Glutamatergic neuron (in vitro differentiated cells): ENCODE measurements at regions not wholly inside any gene's neighbourhood (a gene's known extent, or its start where the extent isn't known, plus 50 kb on each side); places are given as distances from the start of the nearest gene placed in this dataset.
A peak's percentile ranks its signal among the peaks of the same experiment; 100 is the strongest.

Experiments
- DNase-seq: peaks from one replicate; pipeline ENCODE4 v3.0.0; 2022
- H3K27ac Mint-ChIP-seq: one replicate; pipeline ENCODE4 v1.8.0; 2020; ENCODE audit warnings: mild to moderate bottlenecking, mixed read lengths, inconsistent platforms; ENCODE audit not compliant: unreplicated experiment
- H3K27me3 Mint-ChIP-seq: one replicate; pipeline ENCODE4 v1.8.0; 2020; ENCODE audit warnings: mild to moderate bottlenecking, moderate library complexity, mixed read lengths, inconsistent platforms; ENCODE audit not compliant: unreplicated experiment
- H3K36me3 Mint-ChIP-seq: one replicate; pipeline ENCODE4 v1.8.0; 2020; ENCODE audit warnings: mild to moderate bottlenecking, mixed read lengths, inconsistent platforms; ENCODE audit not compliant: unreplicated experiment
- H3K4me1 Mint-ChIP-seq: one replicate; pipeline ENCODE4 v1.8.0; 2020; ENCODE audit warnings: mild to moderate bottlenecking, low read depth, mixed read lengths, inconsistent platforms; ENCODE audit not compliant: unreplicated experiment
- H3K4me3 Mint-ChIP-seq: one replicate; pipeline ENCODE4 v1.8.0; 2020; ENCODE audit warnings: mild to moderate bottlenecking, mixed read lengths, inconsistent platforms; ENCODE audit not compliant: unreplicated experiment
- H3K9me3 Mint-ChIP-seq: one replicate; pipeline ENCODE4 v1.8.0; 2020; ENCODE audit warnings: mild to moderate bottlenecking, moderate library complexity, mixed read lengths, inconsistent platforms; ENCODE audit not compliant: unreplicated experiment
- TF ChIP-seq, protein P1 (sequence below): fragments of 200-600 bp; sonication (generic); IDR thresholded peaks from one replicate; pipeline ENCODE4 v1.5.0; 2021; ENCODE audit not compliant: partially characterized antibody, unreplicated experiment

DNA sequence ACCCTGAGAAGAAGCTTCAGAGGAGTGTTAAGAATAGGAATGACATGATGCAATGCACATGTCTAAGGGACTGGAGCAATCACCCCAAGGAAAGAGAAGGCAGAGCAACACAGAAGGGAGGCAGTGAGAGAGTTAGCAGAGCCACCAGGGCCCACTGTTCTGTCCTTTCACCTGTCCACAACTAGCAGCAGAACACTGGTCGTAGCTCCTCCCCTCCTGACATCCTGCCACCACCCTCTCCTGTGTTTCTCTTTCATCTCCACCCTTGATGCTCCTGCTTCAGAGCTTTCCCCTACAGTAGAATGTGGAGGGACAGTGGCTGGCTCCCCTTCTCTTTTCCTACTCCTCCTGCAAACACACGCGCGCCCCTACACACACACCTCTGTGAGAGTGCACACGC lies 483.4 kb upstream of the KIF2A start:
- Mint-ChIP-seq H3K36me3 (peaks cover 4% of the 10 kb centered on the region), H3K9me3 (peaks cover 3% of the 10 kb centered on the region), H3K4me3 (no peak overlapping the region), H3K4me1 (peaks cover 11% of the 10 kb centered on the region), H3K27ac (no peak overlapping the region), H3K27me3 (peaks cover 2% of the 10 kb centered on the region)
- TF ChIP-seq, protein P1, sequence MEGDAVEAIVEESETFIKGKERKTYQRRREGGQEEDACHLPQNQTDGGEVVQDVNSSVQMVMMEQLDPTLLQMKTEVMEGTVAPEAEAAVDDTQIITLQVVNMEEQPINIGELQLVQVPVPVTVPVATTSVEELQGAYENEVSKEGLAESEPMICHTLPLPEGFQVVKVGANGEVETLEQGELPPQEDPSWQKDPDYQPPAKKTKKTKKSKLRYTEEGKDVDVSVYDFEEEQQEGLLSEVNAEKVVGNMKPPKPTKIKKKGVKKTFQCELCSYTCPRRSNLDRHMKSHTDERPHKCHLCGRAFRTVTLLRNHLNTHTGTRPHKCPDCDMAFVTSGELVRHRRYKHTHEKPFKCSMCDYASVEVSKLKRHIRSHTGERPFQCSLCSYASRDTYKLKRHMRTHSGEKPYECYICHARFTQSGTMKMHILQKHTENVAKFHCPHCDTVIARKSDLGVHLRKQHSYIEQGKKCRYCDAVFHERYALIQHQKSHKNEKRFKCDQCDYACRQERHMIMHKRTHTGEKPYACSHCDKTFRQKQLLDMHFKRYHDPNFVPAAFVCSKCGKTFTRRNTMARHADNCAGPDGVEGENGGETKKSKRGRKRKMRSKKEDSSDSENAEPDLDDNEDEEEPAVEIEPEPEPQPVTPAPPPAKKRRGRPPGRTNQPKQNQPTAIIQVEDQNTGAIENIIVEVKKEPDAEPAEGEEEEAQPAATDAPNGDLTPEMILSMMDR, result no peak
- DNase-seq, result no peak

DNA sequence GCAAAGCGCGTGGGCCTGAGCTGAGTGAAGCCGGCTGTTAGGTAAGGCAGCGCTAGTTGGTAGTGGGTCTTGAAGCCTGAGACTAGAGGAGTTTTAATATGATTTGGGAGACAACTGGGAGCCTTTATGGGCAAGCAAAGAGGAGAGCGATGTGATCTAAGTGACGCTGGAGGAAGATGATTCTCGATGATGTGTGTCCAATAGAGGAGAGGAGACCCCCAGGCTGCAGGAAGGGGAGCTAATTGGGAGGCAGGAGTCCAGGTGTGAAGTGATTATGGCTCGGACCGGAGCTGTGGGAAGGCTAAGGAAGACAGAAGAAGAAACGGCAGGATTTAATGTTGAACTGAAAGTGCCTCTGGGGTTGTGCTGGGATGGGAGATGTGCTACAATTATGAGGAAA lies 482.9 kb upstream of the KIF2A start:
- no peak overlapping the region for H3K27ac Mint-ChIP-seq
- DNase-seq, result no peak
- peaks cover 4% of the 10 kb centered on the region for H3K36me3 Mint-ChIP-seq
- H3K9me3 Mint-ChIP-seq, result peaks cover 3% of the 10 kb centered on the region
- peaks cover 2% of the 10 kb centered on the region for H3K27me3 Mint-ChIP-seq
- TF ChIP-seq, protein P1, result no peak
- no peak overlapping the region for H3K4me3 Mint-ChIP-seq
- peaks cover 11% of the 10 kb centered on the region for H3K4me1 Mint-ChIP-seq

DNA sequence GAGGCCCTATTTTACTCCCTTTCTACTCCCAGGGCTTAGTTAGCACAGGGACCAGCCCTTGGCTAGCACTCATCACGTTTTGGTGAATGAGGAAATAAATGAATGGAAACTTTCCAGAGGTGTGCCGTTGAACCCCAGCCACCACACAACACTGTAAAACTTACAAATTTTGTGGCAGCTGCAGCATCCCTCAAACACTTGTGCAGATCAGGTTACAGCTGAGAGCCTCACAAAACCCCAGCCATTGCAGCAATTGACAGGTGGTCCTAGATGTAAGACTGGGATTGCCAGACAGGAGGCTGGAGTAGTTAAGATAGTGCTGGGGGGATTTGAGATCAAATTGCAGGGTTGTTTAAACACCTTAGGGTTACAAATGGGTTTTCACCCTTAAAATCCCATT lies 482.2 kb upstream of the KIF2A start:
- Mint-ChIP-seq H3K4me1 (peaks cover 11% of the 10 kb centered on the region), H3K27me3 (peaks cover 2% of the 10 kb centered on the region), H3K4me3 (no peak overlapping the region), H3K36me3 (peaks cover 4% of the 10 kb centered on the region), H3K27ac (peak overlapping the region; percentile 49), H3K9me3 (peaks cover 3% of the 10 kb centered on the region)
- TF ChIP-seq, protein P1, result no peak
- no peak for DNase-seq

DNA sequence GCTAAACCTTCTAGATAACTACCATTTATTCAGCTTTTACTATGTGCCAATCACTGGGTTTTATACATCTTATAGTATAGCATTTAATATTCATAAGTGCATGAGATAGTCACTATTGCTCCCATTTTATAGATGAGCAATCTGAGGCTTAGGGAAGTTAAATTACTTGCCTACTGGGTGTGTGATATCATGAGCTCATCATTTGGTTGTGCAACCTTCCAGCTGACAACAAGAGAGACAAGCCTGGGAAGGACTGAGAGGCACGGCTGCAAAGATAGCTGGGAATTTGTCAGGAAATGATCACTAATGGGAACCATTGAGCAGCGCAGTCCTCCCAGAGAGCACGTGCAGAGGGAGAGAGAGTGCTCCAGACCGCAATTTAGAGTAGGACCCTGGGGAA lies 481.6 kb upstream of the KIF2A start:
- Mint-ChIP-seq H3K4me1 (peaks cover 11% of the 10 kb centered on the region), H3K27me3 (peaks cover 2% of the 10 kb centered on the region), H3K36me3 (peaks cover 4% of the 10 kb centered on the region), H3K27ac (no peak overlapping the region), H3K9me3 (peaks cover 3% of the 10 kb centered on the region), H3K4me3 (no peak overlapping the region)
- TF ChIP-seq, protein P1, result no peak
- no peak for DNase-seq

DNA sequence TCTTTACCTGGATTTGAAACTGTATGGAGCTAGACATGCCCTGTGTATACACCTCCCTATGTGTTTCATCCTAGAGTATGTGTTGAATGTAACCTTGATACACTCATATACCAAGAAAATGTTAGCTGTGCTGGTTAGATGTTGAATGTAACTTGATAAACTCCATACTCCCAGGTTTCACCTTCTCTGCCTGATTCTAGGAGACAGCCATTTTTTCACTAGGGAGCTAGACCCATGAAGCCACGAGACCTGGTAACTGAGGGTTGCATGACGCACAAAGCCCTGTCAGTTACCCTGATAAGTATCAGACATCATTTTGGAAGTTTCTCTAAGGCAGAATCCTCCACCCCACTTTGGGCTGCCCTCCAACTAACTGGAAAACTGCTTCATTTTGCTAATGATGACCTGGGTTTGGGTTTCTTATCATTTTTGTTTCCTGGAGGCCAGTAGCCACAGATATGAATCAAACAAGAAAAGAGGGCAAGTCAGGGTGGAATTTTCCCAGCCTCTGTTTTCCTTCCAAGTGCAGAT lies 478.5 kb upstream of the KIF2A start:
- Mint-ChIP-seq H3K27ac (no peak overlapping the region), H3K9me3 (no peaks in the 10 kb centered on the region)

More for the DNA sequence above, 478.5 kb upstream of the KIF2A start:
- TF ChIP-seq, protein P1, result no peak
- no peak for DNase-seq
- H3K4me3 Mint-ChIP-seq, result no peak overlapping the region
- H3K4me1 Mint-ChIP-seq, result peaks cover 11% of the 10 kb centered on the region
- no peaks in the 10 kb centered on the region for H3K36me3 Mint-ChIP-seq
- H3K27me3 Mint-ChIP-seq, result no peaks in the 10 kb centered on the region
